ENCODE measurements at regions not wholly inside any gene's neighbourhood (a gene's known extent, or its start where the extent isn't known, plus 50 kb on each side); places are given as distances from the start of the nearest gene placed in this dataset.

DNA sequence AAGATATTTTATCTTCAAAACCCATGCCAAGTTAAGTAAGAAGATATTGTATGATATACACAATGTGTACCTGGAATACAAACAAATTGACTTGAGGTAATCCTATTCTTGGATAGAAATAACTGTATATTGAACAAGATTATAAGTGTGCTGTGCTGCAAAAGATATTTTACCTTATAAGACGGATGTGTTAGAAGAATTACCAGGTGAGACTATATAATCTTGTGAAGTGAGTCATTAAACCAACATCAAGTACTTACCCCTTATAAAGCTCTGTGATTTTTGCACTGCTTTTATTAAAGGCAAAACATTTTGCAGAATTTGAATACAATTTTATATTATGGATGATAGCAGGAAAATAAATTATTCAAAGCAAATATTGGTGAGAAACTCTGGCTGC lies 570.0 kb downstream of the MMUT start:
- no peak for DNase-seq

DNA sequence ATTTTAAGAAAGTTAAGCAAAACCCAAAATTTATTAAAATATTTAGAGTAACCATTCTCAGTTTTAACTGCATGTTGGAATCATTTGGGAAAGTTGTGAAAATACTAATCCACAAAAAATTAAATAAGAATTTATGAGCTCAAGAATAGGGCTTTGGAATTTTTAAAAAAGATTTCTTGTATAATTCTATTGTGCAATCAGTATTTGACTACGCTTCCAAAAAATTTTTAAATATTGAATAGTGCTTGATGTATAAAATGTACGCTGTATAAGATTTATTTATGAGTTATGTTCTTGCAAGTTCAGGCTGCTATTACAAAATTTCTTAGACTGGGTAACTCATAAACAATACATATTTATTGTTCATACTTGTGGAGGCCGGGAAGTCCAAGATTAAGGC lies 571.7 kb downstream of the MMUT start:
- DNase-seq = no peak

DNA sequence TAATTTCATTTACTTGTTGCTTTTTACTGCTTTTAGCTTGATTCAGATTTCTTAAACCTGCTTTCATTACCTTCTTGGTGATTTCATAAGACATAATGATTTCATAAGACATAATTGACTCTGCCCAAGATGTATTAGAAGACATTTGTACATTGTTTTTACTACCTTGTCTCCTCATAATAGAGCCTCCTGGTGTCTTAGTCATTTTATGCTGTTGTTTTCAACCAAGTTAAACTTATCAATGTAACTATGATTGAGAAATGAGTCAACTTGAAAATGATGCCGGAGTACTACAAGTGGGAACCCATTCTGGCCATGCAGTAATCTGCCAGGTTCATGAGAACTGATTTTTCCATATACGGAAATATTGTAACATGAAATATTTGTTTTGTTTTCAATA lies 573.6 kb downstream of the MMUT start:
- DNase-seq = no peak

DNA sequence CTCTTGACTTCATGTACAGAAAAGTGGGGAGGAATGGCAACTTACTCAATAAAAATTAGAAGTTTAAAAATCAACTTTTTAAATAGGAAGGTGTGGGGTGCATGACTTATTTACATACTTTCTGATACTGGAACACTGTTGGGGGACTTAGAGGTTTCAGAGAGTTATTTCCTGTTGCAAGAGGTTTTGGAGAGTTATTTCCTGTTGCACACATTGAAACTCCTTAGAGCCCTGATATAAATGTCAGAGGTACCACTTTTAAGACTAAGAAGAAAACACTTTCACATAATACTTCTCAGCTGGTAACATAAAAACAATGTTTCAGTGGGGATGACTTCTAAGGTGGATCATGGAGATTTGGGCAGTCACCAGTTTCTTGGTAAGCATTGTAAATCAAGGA lies 579.9 kb downstream of the MMUT start:
- DNase-seq = peak; percentile 15

DNA sequence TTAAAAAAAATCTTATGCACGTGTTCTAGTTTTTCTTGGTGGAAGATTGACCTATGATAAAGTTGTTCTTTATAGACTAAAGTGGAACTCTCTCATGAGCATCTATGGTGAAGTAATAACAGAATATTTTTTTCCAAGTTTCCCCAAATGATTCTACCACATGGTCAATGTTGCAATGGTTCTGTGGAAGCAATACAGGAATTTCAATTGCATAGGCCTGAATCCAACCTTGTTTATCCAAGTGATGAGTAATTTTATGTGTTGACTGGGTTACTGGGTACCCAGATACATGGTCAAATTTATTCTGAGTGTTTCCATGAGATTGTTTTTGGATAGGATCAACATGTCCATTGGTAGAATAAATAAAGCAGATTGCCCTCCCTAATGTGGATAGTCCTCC lies 581.5 kb downstream of the MMUT start:
- DNase-seq = no peak

DNA sequence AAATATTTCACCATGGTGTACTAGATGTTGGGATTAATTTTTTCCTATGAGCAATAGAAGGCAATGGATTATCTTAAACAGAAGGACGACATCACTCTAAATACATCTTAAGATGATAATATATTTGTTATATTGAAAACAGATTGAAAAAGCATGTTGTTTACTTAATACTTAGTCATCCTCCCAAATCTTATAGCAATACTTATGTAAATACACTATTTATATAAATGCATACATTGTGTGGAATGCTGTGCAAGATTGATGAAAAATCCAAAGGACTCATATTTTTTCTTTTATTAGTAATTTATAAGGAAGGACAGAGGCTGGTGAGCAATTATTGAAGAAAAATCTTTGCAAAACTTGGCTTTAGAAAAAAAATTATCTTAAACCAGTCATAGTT lies 593.5 kb downstream of the MMUT start:
- no peak for DNase-seq

DNA sequence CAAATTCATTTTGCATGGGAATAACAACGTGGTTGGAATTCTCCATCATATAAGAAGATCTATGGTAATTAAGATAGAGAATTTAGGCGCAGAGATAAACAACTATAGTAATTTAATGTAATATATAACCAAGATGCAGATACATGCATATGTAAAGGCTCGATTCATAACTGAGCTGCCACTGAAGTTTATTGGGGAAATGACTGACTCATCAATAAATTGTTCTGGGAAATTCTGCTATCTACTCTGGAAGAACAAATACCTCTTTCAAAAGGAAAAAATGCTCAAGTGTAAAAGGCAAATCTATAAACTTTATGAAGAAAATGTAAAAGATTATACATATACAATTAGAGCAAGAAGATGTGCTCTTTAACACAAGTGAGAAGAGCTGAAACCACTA lies 596.4 kb downstream of the MMUT start:
- no peak for DNase-seq

DNA sequence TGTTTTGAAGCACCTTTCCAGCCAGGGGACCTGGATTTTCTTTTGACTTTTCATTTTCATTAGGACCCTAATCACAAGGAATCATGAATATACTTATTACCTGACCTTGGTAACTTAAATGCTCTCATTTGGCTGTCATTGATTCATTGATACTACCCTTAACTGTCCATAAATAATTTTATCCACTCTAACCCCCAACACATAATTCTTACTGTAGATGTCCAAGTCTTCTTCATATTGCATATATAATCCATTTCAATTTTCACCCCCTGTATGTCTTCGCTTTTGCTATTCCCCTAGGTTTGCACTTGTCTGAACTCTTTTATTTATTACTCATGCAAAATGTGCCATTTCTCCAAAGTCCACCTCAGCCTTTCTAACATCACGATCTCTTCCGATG lies 602.9 kb downstream of the MMUT start:
- no peak for DNase-seq

DNA sequence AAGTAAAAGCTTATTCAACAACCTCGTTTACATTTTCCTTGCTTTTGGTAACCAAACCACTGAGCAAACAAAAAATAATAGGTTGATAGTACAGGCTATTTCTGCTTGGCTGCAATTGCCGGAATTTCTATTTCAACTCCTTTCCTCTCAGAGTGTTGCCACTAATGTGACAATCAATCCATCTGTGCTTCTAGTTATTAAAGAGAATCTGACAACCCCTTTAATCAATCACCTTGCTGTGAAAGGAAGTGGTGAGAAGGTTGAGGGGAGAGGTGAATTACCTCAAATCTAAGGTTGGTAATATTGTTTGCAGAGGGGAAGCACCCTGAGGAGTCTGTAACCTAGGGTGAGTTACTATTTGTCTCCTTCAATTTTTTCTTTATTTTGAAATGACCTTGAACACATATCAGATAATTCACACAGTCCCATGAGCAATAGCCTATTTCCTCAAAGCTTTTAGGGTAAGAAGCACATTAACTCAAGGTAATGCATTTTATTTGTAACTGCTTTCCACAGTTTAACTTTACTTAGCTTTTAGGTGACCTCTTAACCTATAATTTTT lies 603.4 kb downstream of the MMUT start:
- DNase-seq = no peak

DNA sequence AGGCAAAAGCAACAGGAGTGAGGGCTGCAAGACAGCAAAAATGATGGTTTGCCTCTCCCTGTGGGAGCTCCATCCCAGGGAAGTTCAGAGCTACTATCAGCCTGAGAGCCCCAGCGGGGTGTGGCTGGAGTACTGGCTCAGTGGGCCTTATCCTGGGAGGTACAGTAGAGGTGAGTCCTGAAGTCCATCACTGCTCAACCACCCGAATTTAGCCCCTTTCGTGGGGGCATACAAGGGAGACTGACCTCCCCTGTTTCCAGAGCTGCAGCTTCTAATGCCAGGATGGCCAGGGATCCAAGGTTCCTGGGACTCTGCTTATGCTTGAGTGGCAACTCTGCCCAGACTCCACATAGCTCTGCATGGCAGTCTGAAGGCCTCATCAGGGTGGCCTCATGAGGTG lies 617.8 kb downstream of the MMUT start:
- no peak for DNase-seq

DNA sequence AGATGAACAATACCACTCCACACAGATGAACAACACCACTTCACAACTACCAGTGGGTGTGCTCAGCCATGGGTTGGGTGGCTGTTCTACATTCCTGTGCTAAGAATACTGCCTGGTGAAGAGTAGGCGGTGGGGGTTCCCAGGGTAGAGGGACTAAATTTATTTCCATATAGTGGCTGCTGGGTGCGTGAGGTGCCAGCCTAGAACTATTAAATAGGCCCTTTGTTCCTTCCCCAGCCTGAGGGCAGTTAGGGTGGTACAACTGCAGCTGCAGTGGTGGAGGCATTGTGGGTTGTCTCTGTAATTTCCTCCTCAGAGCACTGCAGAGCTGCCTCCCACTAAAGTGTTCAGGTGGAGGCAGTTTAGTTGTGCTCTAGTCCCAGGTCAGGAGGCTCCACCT lies 618.4 kb downstream of the MMUT start:
- no peak for DNase-seq

DNA sequence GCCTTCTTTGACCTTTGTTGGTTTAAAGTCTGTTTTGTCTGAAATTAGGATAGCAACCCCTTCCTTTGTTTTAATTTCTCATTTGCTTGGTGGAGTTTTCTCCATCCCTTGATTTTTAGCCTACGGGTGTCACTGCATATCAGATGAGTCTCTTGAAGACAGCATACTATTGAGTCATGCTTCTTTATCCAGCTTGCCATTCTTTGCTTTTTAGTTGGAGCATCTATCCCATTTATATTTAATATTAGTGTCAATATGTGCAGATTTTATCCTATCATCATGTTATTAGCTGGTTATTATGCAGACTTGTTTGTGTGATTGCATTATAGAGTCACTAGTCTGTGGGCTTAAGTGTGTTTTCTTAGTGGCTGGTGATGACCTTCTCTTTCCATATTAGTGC lies 622.2 kb downstream of the MMUT start:
- no peak for DNase-seq

DNA sequence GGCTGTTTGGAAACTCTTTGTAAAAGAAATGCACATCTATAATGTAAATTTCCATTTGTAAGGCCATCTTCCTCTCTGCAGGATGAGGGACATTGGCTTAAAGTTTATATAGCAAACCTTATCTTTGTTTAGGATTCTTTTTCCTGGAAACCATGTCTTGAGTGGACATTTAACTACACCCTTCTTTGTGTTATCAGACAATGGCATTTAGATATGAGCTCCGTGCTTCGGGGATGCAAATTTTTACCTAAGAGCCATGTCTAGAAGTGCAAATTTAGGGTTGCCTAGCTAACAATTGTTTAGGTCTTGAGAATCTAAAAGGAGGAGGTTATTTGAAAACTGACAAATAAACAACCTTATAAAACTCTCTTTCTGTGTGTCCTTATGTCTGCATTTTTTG lies 623.8 kb downstream of the MMUT start:
- no peak for DNase-seq

DNA sequence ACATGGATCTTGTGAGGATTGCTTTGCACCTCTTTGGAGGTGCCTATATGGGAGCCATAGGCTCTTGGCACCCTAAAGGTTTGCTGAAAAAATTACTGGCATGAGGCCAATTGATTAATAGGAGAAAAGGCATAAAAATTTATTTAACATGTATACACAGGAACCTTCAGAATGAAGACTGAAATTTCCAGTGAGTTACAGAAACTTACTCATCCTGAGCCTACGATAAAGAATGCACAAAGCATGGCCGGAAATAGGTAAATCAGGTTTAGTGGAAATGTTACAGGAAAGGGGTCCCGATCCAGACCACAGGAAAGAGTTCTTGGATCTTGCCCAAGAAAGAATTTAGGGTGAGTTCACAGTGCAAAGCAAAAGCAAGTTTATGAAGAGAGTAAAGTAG lies 625.3 kb downstream of the MMUT start:
- DNase-seq = no peak

DNA sequence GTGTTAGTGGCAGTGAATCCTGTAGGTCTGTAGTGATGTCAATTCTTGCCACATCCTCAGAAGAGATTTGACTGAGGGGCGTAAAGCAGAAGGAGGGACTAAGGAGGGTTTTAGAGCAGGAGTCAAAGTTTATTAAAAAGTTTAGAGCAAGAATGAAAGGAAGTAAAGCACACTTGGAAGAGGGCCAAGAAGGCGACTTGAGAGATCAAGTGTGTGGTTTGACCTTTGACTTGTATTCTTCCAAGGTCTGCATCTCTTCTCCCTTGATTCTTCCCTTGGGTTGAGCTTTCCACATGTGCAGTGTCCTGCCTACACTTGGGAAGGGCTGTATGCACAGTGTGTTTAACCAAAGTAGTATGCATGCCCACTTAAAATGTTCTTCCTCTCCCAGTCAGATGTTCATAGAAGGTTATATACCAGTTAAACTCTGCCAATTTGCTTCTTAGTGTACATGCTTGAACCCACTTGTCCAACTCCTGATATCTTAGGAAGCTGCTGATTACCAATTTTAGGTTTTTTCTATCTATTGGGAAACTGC lies 627.6 kb downstream of the MMUT start:
- DNase-seq = no peak

DNA sequence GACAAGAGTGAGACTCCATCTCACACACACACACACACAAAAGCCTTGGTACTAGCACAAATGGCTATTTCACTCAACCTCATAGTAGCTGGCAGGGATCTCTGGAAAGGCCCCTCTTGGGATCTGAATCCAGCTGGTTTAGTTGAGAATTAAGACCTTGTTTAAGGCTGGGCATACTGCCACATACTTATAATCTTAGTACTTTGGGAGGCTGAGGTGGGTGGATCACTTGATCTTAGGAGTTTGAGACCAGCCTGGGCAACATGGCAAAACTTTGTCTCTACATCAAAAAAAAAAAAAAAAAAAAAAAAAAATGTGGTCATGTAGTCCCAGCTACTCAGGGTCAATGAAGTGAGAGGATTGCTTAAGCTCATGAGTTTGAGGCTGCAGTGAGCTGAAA lies 628.3 kb downstream of the MMUT start:
- peak; percentile 27 for DNase-seq

DNA sequence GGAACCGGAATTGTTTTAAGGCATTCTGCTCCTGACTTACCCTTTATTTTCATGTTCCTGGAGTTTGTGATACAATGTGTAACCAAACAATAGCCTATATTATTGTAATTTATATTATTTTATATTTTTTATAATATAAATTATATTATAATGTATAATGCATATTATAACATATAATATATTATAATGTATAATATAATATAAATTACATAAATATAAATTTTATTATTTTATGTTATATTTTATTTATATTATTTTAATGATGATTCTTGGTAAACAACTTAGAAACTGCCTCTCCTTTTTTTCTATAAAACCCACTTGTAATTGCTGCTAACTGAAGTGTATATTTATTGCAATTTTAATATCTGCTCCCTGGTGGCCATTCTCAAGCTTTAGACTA lies 629.1 kb downstream of the MMUT start:
- DNase-seq = no peak

DNA sequence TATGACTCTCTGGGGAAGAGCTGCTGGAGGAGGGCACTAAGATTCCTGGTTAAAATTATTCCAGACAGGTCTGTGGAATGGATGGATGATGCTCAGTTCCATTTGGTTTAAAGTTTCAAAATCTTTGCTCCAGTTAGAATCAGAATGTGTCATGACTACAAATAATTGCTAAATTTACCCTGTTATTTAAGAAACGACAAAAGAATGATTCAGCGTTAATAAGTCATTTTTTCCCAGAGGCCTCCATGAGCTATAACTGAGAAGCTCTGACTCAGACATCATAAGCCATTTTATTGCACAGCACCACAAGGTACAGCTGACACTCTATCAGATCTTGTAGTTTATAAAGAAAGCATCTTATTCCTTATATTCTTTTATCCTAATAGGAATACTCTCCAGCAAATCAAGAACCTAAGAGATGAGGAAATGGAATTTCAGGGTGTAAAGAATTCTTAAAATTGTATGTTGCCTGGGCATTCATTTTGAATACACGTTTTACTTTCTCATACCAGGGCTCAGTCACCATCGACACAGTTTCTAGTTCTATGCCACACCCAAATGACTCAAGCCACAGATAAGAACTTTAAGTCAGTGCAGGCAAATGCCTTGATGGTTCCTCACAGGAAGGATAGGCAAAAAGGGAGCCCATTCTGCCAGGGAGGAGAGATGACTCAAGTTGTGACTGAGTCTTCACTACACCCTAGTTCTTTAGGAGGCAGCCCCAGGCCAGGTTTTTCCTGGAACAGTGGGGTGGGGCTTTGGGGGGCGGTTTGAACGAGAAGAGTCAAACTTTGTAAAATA lies 636.0 kb downstream of the MMUT start:
- peak; percentile 96 for DNase-seq

DNA sequence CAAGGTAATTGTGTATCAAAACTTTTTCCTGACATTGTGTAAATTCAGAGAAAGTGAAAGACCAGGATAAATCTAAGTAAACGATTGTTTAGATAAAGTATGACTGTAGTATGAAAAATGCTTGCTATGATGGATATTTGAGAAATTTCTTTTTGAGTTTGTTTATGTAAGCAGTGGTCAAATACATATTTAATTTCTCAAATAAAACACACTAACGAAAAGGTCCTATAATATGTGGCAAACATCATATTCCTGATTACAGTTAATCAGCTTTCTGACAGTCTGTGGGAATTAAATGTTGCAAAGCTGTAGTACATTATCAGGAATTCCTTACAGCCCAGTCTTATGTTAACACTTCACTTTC lies 636.9 kb downstream of the MMUT start:
- DNase-seq = peak; percentile 25

DNA sequence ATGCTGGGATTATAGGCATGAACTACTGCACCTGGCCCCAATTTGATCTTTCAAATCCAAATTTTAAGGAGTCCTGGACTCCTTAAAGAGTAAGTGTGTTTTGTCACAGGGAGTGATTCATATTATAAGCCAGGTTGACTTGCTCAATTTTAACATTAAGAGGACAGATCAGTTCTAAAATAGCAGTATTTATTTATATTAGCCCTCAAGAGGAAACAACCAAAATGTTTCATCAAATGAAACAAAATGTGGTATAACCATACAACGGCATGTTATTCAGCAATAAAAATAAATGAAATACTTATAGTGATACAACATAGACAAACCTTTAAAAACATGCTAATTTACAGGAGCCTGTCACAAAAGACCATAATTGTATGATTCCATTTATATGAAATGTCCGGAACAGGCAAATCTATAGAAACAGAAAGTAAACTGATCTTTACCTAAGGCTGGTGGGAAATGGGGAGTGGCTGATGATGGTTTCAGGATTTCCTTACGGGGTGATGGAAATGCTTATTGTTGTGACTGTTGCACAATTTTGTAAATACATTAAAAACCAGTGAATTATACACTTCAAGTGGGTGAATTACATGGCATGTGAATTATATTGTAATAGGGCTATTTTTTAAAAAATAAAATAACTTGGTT lies 637.4 kb downstream of the MMUT start:
- peak; percentile 13 for DNase-seq

DNA sequence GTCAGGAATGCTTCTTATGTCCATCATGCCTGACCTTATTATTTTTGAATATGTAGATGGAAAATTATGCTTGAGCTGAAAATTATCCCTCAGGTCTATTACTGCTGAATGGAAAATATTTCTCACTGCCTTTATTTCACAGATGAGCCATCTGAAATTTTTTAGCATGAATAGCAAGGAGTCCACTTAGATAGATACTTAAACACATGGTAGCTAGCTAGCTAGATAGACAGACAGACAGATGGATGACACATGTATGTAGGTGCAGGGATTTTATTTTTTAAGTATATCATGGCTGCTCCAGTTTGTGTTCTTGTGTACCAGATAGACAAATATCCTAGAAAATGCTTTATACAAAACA lies 645.0 kb downstream of the MMUT start:
- no peak for DNase-seq

DNA sequence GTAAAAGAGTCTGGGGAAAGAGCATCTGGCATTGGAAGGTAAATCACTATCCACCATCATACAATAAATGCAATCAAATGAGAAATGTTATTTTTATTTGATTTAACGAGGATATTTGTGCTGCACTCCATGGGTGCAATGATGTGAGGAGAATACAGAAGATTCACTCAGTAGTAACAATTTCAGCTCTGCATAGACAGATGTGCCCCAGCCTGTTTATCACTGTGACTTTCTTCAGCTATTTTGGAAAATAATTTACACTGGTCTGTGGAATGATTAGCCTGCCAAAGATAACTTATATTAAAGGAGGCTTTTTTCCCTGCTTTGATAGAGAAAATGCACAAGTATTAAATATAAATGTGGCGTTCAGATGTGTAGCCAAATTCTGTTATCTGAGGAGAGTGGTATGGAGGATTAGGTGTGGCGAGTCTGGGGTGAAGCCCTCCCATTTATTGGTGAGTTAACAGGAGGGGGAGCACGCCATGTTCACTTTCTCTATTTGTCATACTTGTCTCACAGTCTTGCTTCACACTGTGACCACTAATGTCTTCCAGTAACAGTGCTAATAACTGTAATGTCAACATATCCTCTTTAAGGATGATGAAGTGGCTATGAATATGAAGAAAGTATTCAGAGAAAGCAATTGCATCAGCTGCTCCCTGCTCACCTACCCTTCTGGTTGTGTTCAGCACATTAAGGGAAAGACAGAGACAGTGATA lies 645.6 kb downstream of the MMUT start:
- DNase-seq = peak; percentile 85

DNA sequence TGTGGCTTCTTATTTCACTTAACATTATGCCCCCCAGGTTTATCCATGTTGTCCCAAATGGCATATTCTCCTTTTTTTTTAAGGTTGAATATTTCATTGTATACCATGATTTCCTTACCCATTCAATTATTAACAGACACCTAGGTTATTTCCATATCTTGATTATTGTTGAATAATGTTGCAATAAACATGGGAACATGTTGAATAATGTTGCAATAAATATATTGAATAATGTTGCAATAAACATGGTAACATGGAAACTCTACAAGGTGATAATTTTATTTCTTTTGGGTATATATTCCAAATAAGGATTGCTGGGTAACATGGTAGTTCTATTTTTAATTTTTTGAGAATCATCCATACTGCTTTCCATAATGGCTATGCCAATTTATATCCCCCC lies 648.1 kb downstream of the MMUT start:
- DNase-seq = no peak

DNA sequence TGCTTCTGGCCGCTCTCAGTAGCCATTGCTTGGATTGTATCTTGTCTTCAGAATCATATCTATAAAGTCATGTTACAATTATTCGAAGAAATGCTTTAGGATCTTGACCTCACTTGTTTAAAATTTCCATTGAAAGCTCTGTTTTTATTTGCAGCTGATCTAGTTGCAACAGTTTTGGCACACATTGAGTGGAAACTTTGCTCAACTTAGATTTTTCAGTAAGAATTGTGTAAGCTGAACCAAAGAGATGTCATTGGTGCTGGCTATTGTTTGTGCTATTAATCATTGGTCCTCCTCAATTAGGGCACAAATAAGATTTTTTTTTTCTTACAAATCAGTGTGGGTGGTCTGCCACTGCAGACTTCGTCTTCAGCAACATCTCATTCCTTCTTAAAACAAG lies 649.2 kb downstream of the MMUT start:
- DNase-seq = peak; percentile 35
